B cell (primary cell): ENCODE measurements at regions not wholly inside any gene's neighbourhood (a gene's known extent, or its start where the extent isn't known, plus 50 kb on each side); places are given as distances from the start of the nearest gene placed in this dataset.

Source experiments
- ATAC-seq: fragments of 200-7000 bp; cut with Tn5 transposase; one replicate; pipeline ENCODE4 v1.10.0; 2021; ENCODE audit warnings: low read depth, mild to moderate bottlenecking, moderate number of reproducible peaks, moderate library complexity
- CTCF ChIA-PET: fragments of 350-600 bp; sonication (Branson Sonifier 250); formaldehyde crosslinking; loops from one replicate; lab custom pipeline; 2021; ENCODE audit warnings: antibody characterized with exemption, inconsistent platforms; lab: Charles Lee
- POLR2A ChIA-PET: fragments of 350-600 bp; sonication (Branson Sonifier 250); formaldehyde crosslinking; loops from one replicate; lab custom pipeline; 2021; ENCODE audit warnings: antibody characterized with exemption; lab: Charles Lee
- DNase-seq: peaks from one replicate; pipeline ENCODE4 v3.0.0; 2013
- H2AFZ ChIP-seq: 2 replicates; pipeline ENCODE4 v1.6.1; 2012; ENCODE audit warnings: mild to moderate bottlenecking, low read depth, low read length; ENCODE audit not compliant: insufficient read depth, poor library complexity, severe bottlenecking
- H3K27ac ChIP-seq, 2 donors: 1 replicate in 1 of 2; 2 replicates in 1 of 2; pipeline ENCODE4 v1.5.1; 2012 to 2013; ENCODE audit warnings: low read length in 2 of 2, mild to moderate bottlenecking in 2 of 2, moderate library complexity in 1 of 2
- H3K27me3 ChIP-seq, 4 experiments: fragments of 200-600 bp in 1 of 4; sonication (generic) in 1 of 4; replicated peaks in 1 of 4; 1 replicate in 2 of 4; 2 replicates in 2 of 4; pipeline versions ENCODE4 v1.6.1 to v1.7.0; 2013 to 2016; ENCODE audit warnings: low read length in 3 of 4, mild to moderate bottlenecking in 2 of 4, mixed read lengths in 1 of 4, moderate library complexity in 1 of 4; ENCODE audit not compliant: insufficient read depth in 4 of 4, control insufficient read depth in 3 of 4; ENCODE audit errors: control extremely low read depth in 1 of 4
- H3K36me3 ChIP-seq, 2 experiments: replicated peaks in 1 of 2; 1 replicate in 1 of 2; 2 replicates in 1 of 2; pipeline versions ENCODE4 v1.6.1 to v1.7.1; 2013; ENCODE audit warnings: low read length in 1 of 2; ENCODE audit not compliant: insufficient read depth in 2 of 2, control insufficient read depth in 1 of 2; ENCODE audit errors: control extremely low read depth in 1 of 2, extremely low read depth in 1 of 2
- H3K4me1 ChIP-seq, 2 donors: fragments of 200-600 bp in 1 of 2; sonication (generic) in 1 of 2; 1 replicate in 1 of 2; 2 replicates in 1 of 2; pipeline versions ENCODE4 v1.5.1 to v1.6.1; 2013 to 2017; ENCODE audit warnings: low read length in 2 of 2; ENCODE audit not compliant: control insufficient read depth in 2 of 2, insufficient read depth in 2 of 2
- H3K4me2 ChIP-seq: replicated peaks from 2 replicates; pipeline ENCODE3; 2012; ENCODE audit warnings: mild to moderate bottlenecking, low read depth, low read length; ENCODE audit not compliant: poor library complexity, severe bottlenecking
- H3K4me3 ChIP-seq, 5 experiments: fragments of 200-600 bp in 1 of 5; sonication (generic) in 1 of 5; 1 replicate in 3 of 5; 2 replicates in 2 of 5; pipeline versions ENCODE4 v1.5.1 to v1.7.0; 2011 to 2016; ENCODE audit warnings: low read length in 4 of 5, mild to moderate bottlenecking in 4 of 5, low read depth in 2 of 5, control low read depth in 1 of 5, moderate library complexity in 1 of 5; ENCODE audit not compliant: insufficient read depth in 1 of 5; ENCODE audit errors: control extremely low read depth in 1 of 5, extremely low read depth in 1 of 5
- H3K79me2 ChIP-seq: fragments of 200-600 bp; sonication (generic); one replicate; pipeline ENCODE4 v1.6.0; 2016; ENCODE audit warnings: low read length; ENCODE audit not compliant: control insufficient read depth, insufficient read depth
- H3K9ac ChIP-seq: fragments of 200-600 bp; sonication (generic); 2 replicates; pipeline ENCODE4 v1.6.1; 2017; ENCODE audit warnings: mild to moderate bottlenecking, low read length, moderate library complexity
- H3K9me3 ChIP-seq, 3 donors: one replicate each; pipeline versions ENCODE4 v1.6.1 to v1.7.1; 2013; ENCODE audit warnings: low read length in 2 of 3; ENCODE audit not compliant: control insufficient read depth in 2 of 3, insufficient read depth in 1 of 3; ENCODE audit errors: control extremely low read depth in 1 of 3
- H4K20me1 ChIP-seq: 2 replicates; pipeline ENCODE4 v1.6.0; 2012; ENCODE audit warnings: mild to moderate bottlenecking, low read length; ENCODE audit not compliant: insufficient read depth, control insufficient read depth, poor library complexity, severe bottlenecking
- H3K27ac Mint-ChIP-seq: one replicate; pipeline ENCODE4 v1.8.0; 2021; ENCODE audit warnings: mixed read lengths
- H3K27me3 Mint-ChIP-seq: one replicate; pipeline ENCODE4 v1.8.0; 2021; ENCODE audit warnings: mixed read lengths
- H3K4me1 Mint-ChIP-seq: one replicate; pipeline ENCODE4 v1.8.0; 2021; ENCODE audit warnings: mixed read lengths
- H3K4me3 Mint-ChIP-seq: one replicate; pipeline ENCODE4 v1.8.0; 2021; ENCODE audit warnings: mixed read lengths
- H3K9me3 Mint-ChIP-seq: one replicate; pipeline ENCODE4 v1.8.0; 2022; ENCODE audit warnings: mixed read lengths; ENCODE audit not compliant: insufficient read depth
- EZH2 ChIP-seq: IDR thresholded peaks from 2 replicates; pipeline ENCODE4 v1.6.1; 2012; ENCODE audit warnings: borderline replicate concordance, low read depth, mild to moderate bottlenecking, moderate library complexity, low read length; ENCODE audit not compliant: insufficient read depth, poor library complexity, severe bottlenecking
- WGBS: methylation state at CpG from one replicate; pipeline ENCODE4 v1.1.5; 2013; ENCODE audit warnings: missing lambda C conversion rate; ENCODE audit not compliant: insufficient coverage; 5-methylcytosine and 5-hydroxymethylcytosine counted together
- intact Hi-C: fragments of 100-400 bp; cut with micrococcal nuclease; formaldehyde crosslinking; loops from one replicate; pipeline ENCODE4 v1.10.0; 2022
- TF ChIP-seq, protein P1 (sequence below): fragments of 200-600 bp; IDR thresholded peaks from one replicate; pipeline ENCODE4 v1.8.0; 2022; ENCODE audit warnings: antibody characterized with exemption, mild to moderate bottlenecking

DNA sequence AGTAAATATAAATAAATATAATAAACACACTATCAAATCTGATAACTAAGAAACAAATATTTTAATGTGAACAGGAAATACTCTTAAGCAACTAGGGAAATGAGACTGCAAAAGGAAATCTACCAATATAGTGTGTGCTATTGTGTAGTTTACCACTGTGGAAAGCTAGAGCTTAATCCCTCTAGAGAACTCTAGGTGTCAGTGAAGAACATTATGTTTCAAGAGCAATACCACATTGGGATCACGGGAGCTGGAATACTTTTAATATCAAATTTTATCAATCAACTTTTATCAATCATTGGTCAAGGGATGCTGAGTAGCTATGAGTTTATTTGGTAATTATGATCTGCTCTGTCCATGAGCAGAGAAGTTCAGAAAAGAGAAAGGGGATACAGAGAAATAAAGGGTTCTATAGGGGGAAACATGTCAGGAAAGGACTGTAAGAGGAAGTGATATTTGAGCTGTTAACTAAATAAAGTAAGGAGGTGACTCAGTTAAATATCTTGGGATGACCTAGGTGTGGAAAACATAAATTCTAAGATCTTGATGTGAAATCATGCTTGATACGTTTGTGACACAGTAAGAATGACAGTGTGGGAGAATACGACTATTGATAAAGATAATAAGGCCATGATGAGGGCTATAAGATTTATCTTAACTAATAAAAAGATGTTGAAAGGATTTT is 762.2 kb upstream of the ALCAM start:
- ChIA-PET POLR2A (no interaction called here), CTCF (interaction anchor here (1.2 to 1.3 kb wide), 3 partner anchors 9 to 914 kb away, joined by 3 to 4 read pairs (median 3); no protein-coding TSS in a partner anchor)
- Histone ChIP-seq H2AFZ (no peak overlapping the region), H3K4me3 (no peak overlapping the region), H3K4me2 (no peak overlapping the region), H3K79me2 (no peaks in the 10 kb centered on the region), H3K27ac (no peak overlapping the region), H3K36me3 (no peaks in the 10 kb centered on the region), H3K4me1 (no peaks in the 10 kb centered on the region), H3K27me3 (no peaks in the 10 kb centered on the region), H3K9ac (no peak overlapping the region), H3K9me3 (no peaks in the 10 kb centered on the region), H4K20me1 (no peaks in the 10 kb centered on the region)
- H3K27me3 Mint-ChIP-seq = no peaks in the 10 kb centered on the region
- DNase-seq (no peak), ATAC-seq (no peak)
- intact Hi-C loops = no loop called here
- WGBS = no CpG with 5 or more reads among the region's 3 CpGs
- no peaks in the 10 kb centered on the region for H3K9me3 Mint-ChIP-seq
- TF ChIP-seq EZH2 = no peak
- TF ChIP-seq, protein P1, sequence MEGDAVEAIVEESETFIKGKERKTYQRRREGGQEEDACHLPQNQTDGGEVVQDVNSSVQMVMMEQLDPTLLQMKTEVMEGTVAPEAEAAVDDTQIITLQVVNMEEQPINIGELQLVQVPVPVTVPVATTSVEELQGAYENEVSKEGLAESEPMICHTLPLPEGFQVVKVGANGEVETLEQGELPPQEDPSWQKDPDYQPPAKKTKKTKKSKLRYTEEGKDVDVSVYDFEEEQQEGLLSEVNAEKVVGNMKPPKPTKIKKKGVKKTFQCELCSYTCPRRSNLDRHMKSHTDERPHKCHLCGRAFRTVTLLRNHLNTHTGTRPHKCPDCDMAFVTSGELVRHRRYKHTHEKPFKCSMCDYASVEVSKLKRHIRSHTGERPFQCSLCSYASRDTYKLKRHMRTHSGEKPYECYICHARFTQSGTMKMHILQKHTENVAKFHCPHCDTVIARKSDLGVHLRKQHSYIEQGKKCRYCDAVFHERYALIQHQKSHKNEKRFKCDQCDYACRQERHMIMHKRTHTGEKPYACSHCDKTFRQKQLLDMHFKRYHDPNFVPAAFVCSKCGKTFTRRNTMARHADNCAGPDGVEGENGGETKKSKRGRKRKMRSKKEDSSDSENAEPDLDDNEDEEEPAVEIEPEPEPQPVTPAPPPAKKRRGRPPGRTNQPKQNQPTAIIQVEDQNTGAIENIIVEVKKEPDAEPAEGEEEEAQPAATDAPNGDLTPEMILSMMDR = no peak
- H3K4me1 Mint-ChIP-seq = peaks cover 4% of the 10 kb centered on the region
- no peak overlapping the region for H3K4me3 Mint-ChIP-seq
- no peak overlapping the region for H3K27ac Mint-ChIP-seq

DNA sequence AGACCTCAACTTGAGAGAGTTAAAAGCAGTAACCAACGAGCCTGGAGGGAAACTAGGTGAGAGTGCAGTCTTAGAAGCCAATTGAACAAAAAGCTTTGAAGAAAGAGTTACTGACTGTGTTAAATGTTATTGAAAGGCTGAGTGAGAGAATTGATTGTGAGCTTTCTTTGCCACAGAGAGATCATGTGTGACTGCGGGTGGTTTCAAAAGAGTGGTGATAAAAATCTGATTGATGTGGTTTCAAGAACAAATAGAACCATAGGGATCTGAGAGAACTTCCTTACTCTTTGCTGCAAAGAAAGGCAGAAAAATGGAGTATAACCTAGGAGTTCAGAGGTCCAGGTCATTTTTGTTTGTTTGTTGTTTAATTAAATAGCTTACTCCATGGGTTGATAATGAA is 759.9 kb upstream of the ALCAM start:
- no peaks in the 10 kb centered on the region for H3K79me2 ChIP-seq
- no peak overlapping the region for H3K27ac ChIP-seq
- Mint-ChIP-seq H3K4me1 (peaks cover 4% of the 10 kb centered on the region), H3K4me3 (no peak overlapping the region), H3K27ac (no peak overlapping the region), H3K27me3 (no peaks in the 10 kb centered on the region), H3K9me3 (no peaks in the 10 kb centered on the region)
- no peak overlapping the region for H2AFZ ChIP-seq
- no peaks in the 10 kb centered on the region for H3K4me1 ChIP-seq
- ATAC-seq (no peak), DNase-seq (no peak)
- no peak overlapping the region for H3K4me2 ChIP-seq
- H3K27me3 ChIP-seq = no peaks in the 10 kb centered on the region
- no peaks in the 10 kb centered on the region for H4K20me1 ChIP-seq
- intact Hi-C loops = no loop called here
- H3K9ac ChIP-seq = no peak overlapping the region
- H3K9me3 ChIP-seq = no peaks in the 10 kb centered on the region
- TF ChIP-seq, protein P1 = no peak
- no peak for TF ChIP-seq EZH2
- CTCF ChIA-PET = interaction anchor here (2.5 kb wide), 1 partner anchor 9 kb away, joined by 15 read pairs; no protein-coding TSS in a partner anchor
- WGBS = 100% methylated on average over 1 of the region's 2 CpGs
- H3K36me3 ChIP-seq = no peaks in the 10 kb centered on the region
- POLR2A ChIA-PET = no interaction called here
- no peak overlapping the region for H3K4me3 ChIP-seq
